CD4-positive, alpha-beta T cell treated with Interleukin-2 at 100 ng/mL for 4 hours (primary cell): ENCODE measurements at regions not wholly inside any gene's neighbourhood (a gene's known extent, or its start where the extent isn't known, plus 50 kb on each side); places are given as distances from the start of the nearest gene placed in this dataset.

ENCODE experiments used
- DNase-seq: peaks from one replicate; pipeline ENCODE4 v3.0.0-alpha.2; 2020; ENCODE audit warnings: low spot score

- DNase-seq = no peak
Measured at GRCh38 chr4:22336822-22337221, 179.0 kb downstream of the ADGRA3 start.

GRCh38 chr4:22334155-22334554 is 181.7 kb downstream of the ADGRA3 start:
- no peak for DNase-seq

- DNase-seq = no peak
Measured at GRCh38 chr4:22324422-22324821, 191.4 kb downstream of the ADGRA3 start.

GRCh38 chr4:22323691-22324090 is 192.2 kb downstream of the ADGRA3 start:
- DNase-seq = no peak

GRCh38 chr4:22322996-22323395 is 192.9 kb downstream of the ADGRA3 start:
- DNase-seq = no peak

- no peak for DNase-seq
Measured at GRCh38 chr4:22315628-22316027, 200.2 kb downstream of the ADGRA3 start.

- DNase-seq = no peak
Measured at GRCh38 chr4:22313976-22314375, 201.9 kb downstream of the ADGRA3 start.

- no peak for DNase-seq
Measured at GRCh38 chr4:22312113-22312512, 203.8 kb downstream of the ADGRA3 start.

- DNase-seq = no peak
Measured at GRCh38 chr4:22301253-22301652, 214.6 kb downstream of the ADGRA3 start.

GRCh38 chr4:22299678-22300077 is 216.2 kb downstream of the ADGRA3 start:
- DNase-seq = no peak

GRCh38 chr4:22287631-22288030 is 228.2 kb downstream of the ADGRA3 start:
- no peak for DNase-seq

GRCh38 chr4:22268350-22269025 is 247.4 kb downstream of the ADGRA3 start:
- no peak for DNase-seq

GRCh38 chr4:22264261-22264660 is 251.6 kb downstream of the ADGRA3 start:
- no peak for DNase-seq

GRCh38 chr4:22253431-22253830 is 262.4 kb downstream of the ADGRA3 start:
- no peak for DNase-seq

- no peak for DNase-seq
Measured at GRCh38 chr4:22246847-22247246, 269.0 kb downstream of the ADGRA3 start.

- no peak for DNase-seq
Measured at GRCh38 chr4:22245294-22245693, 270.6 kb downstream of the ADGRA3 start.

- DNase-seq = peak; percentile 12
Measured at GRCh38 chr4:22241415-22241814, 274.5 kb downstream of the ADGRA3 start.

GRCh38 chr4:22240814-22241213 is 275.1 kb downstream of the ADGRA3 start:
- no peak for DNase-seq

GRCh38 chr4:22238742-22239141 is 277.1 kb downstream of the ADGRA3 start:
- DNase-seq = no peak

GRCh38 chr4:22237846-22238494 is 277.9 kb downstream of the ADGRA3 start:
- no peak for DNase-seq

GRCh38 chr4:22237155-22237751 is 278.6 kb downstream of the ADGRA3 start:
- peak; percentile 36 for DNase-seq

GRCh38 chr4:22235698-22236097 is 280.2 kb downstream of the ADGRA3 start:
- no peak for DNase-seq

- no peak for DNase-seq
Measured at GRCh38 chr4:22233230-22233629, 282.6 kb downstream of the ADGRA3 start.

- no peak for DNase-seq
Measured at GRCh38 chr4:22220965-22221364, 272.4 kb upstream of the KCNIP4 start.
